T47D (cell line): ENCODE measurements at regions not wholly inside any gene's neighbourhood (a gene's known extent, or its start where the extent isn't known, plus 50 kb on each side); places are given as distances from the start of the nearest gene placed in this dataset.

Source experiments
- DNase-seq, 2 experiments: peaks; one replicate each; pipeline versions ENCODE4 v3.0.0 to v3.0.0-alpha.2; 2011 to 2012; ENCODE audit warnings: low read depth in 1 of 2, low spot score in 1 of 2
- JUND ChIP-seq: IDR thresholded peaks from 2 replicates; pipeline ENCODE4 v1.6.1; 2012; ENCODE audit warnings: low read depth
- in situ Hi-C: cut with HindIII; loops from 2 replicates; pipeline ENCODE4 v1.10.0; 2016; ENCODE audit warnings: low sequenced_read_pairs, low pct_unique_long_range_greater_than_20kb

DNA sequence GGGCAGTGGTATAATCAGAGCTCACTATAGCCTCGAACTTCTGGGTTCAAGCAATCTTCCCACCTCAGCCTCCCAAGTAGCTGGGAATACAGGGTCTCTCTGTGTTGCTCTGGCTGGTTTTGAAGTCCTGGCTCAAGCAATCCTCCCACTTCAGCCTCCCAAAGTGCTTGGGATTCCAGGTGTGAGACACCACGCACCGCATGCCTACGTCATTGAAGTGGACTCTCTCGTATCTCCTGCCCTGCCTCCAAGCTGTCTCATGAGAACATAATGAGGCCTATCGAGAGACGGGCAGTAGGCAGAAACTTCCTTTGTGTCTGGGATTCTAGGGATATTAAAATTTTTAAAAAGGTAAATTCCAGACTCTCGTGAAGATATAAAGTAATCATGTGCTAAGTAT lies 65.0 kb upstream of the NLGN4X start:
- in situ Hi-C loops: no loop called here
- TF ChIP-seq JUND: no peak
- DNase-seq: no peak

DNA sequence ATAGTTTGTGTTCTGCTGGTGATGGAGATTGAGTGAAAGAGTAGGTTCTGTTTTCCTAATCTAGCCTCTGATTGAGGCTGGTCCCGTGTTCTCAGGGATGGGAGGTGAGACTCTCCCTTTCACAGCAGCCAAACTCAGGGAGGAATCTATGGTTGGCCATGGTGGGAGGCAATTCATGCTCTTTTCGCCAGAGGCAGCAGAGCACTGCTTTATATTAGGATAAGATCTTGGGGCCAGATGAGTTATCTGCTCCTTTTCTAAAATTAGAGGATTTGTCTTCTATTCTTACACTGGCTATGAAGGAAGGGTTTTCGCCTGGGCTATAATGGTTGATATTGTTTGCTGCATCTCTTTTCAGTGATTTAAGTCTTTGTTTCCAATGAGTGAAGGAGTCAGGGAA lies 63.9 kb upstream of the NLGN4X start:
- in situ Hi-C loops: no loop called here
- no peak for TF ChIP-seq JUND

DNA sequence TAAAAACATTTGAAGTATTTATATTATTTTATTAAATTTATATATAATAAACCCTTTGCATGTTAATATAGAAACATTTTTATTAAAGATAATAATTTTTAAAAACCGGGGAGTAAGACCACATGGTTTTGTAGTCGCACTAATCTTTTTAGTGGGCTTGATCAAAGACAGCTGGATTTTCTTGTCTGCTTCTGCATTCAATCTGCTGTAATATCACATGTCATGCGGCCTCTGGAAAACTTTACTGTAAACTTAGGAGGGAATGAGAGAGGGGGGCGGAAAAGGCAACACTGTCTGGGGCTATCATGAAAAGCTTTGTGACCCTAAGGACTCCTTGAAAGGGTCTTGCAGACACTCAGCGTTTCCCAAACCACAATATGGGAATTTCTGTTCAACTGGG lies 62.8 kb upstream of the NLGN4X start:
- TF ChIP-seq JUND: no peak
- in situ Hi-C loops: no loop called here
- no peak for DNase-seq

More for the DNA sequence above, 63.9 kb upstream of the NLGN4X start:
- no peak for DNase-seq

DNA sequence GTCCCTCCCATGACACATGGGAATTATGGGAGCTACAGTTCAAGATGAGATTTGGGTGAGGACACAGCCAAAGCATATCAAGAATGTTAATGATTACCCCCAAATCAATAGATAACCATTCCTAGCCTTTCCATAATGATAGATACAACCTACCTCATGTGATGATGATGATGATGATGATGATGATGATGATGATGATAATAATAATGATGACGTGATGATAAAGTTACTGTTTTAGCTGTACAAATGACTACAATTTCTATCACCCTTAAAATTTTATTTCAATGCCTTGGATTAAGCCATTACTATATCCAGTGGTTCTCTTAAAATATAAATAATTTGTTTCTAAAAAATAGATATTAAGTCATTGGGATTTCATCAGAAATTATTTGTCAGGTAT lies 55.2 kb upstream of the NLGN4X start:
- TF ChIP-seq JUND: no peak
- in situ Hi-C loops: no loop called here
- DNase-seq: no peak

DNA sequence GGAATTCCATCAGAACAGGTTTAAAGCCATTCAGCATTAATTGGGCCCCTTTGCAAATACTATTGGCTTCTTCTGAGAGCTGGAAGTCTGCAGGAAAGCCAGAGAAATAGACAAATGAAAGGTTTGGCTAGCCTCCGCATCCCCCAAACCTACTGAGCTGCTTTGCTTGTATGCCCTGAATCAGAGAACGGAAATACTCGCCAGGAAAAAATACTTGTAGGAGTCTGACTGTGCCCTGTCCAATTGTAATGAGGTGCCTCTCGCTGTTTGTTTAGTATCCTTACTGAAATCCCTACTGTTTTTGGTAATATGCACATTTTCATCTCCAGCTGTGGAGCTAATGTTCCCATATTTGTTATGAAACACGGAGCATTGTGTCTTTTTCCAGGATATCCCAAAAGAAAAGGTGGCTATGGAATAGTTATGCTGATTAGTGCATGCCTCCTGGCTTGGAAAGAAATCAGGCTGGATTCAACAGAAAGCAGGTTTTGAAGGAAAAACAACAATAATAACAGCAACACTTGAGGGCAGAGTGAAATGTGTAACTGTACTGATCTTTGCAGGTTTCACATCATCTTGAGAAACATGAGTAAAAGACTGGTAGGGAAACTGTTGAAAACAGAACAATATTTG lies 50.7 kb upstream of the NLGN4X start:
- in situ Hi-C loops: no loop called here
- no peak for DNase-seq
- TF ChIP-seq JUND: no peak
